Gastroesophageal sphincter (tissue), 4 donors: ENCODE measurements at regions not wholly inside any gene's neighbourhood (a gene's known extent, or its start where the extent isn't known, plus 50 kb on each side); places are given as distances from the start of the nearest gene placed in this dataset.

Experiments
- ATAC-seq: fragments of 150-250 bp; one replicate; pipeline ENCODE4 v1.9.1; 2016; ENCODE audit warnings: mild to moderate bottlenecking, moderate library complexity
- H3K27ac ChIP-seq, 4 donors: fragments of 200-600 bp; sonication (generic) in 3 of 4; 1 replicate in 3 of 4; 2 replicates in 1 of 4; pipeline ENCODE4 v1.5.1; 2016 to 2019
- H3K27me3 ChIP-seq: fragments of 200-600 bp; sonication (generic); one replicate; pipeline ENCODE4 v1.5.1; 2019
- H3K36me3 ChIP-seq, 2 donors: fragments of 200-600 bp; sonication (generic); one replicate each; pipeline ENCODE4 v1.5.1; 2019; ENCODE audit warnings: control low read depth in 1 of 2
- H3K4me1 ChIP-seq, 3 donors: fragments of 200-600 bp; sonication (generic); 1 replicate in 2 of 3; 2 replicates in 1 of 3; pipeline ENCODE4 v1.5.1; 2016 to 2019; ENCODE audit warnings: control low read depth in 2 of 3
- H3K4me3 ChIP-seq, 2 donors: fragments of 200-600 bp; sonication (generic); one replicate each; pipeline ENCODE4 v1.5.1; 2019; ENCODE audit warnings: mild to moderate bottlenecking in 1 of 2, moderate library complexity in 1 of 2
- H3K9me3 ChIP-seq, 3 donors: fragments of 200-600 bp; sonication (generic); one replicate each; pipeline ENCODE4 v1.5.1; 2017 to 2019; ENCODE audit warnings: control low read depth in 2 of 3
- EP300 ChIP-seq: sonication (generic); formaldehyde crosslinking; IDR thresholded peaks from one replicate; pipeline ENCODE4 v1.6.1; 2017; ENCODE audit warnings: antibody characterized with exemption, mild to moderate bottlenecking
- POLR2A ChIP-seq, 2 donors: fragments of 450-650 bp; IDR thresholded peaks; one replicate each; pipeline ENCODE4 v1.6.1; 2017; ENCODE audit warnings: antibody characterized with exemption in 2 of 2, mild to moderate bottlenecking in 2 of 2, moderate library complexity in 1 of 2
- POLR2AphosphoS5 ChIP-seq: sonication (generic); formaldehyde crosslinking; IDR thresholded peaks from one replicate; pipeline ENCODE4 v1.6.1; 2017; ENCODE audit warnings: antibody characterized with exemption
- WGBS, 2 donors: methylation state at CpG; one replicate each; pipeline ENCODE4 v1.1.5; 2018; ENCODE audit warnings: low coverage in 1 of 2; 5-methylcytosine and 5-hydroxymethylcytosine counted together
- TF ChIP-seq, protein P1 (sequence below), 4 experiments: fragments of 200-600 bp in 2 of 4; fragments of 450-650 bp in 2 of 4; sonication (generic) in 1 of 4; IDR thresholded peaks; one replicate each; pipeline ENCODE4 v1.5.1; 2017 to 2019; ENCODE audit warnings: antibody characterized with exemption in 4 of 4, mild to moderate bottlenecking in 2 of 4, moderate library complexity in 2 of 4

DNA sequence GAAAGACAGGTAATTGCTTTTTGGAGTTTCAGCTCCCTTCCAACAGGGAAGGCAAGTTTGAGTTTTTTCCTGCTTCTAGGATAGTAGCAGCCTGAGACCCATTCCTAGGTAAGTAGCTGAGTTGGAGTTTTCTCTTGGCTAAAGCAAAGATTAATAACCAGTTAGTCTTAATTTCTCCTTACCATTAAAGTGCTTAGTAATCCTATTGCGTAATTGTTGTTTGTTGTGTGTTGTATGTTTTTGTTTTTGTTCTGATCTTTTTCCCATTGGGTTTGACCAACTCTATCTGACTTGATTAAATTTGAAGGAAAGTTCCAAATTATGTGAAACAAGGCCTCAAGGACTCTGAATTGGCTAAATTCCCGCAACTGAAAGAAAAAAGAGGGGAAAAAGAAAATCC is 83.5 kb downstream of the TBX22 start:
- WGBS, 2 donors, result 80 to 88% methylated on average over 1 to 2 of the region's 2 CpGs
- no peaks in the 10 kb centered on the region for H3K27me3 ChIP-seq
- H3K4me3 ChIP-seq, result no peak overlapping the region
- H3K9me3 ChIP-seq, result no peaks in the 10 kb centered on the region
- H3K27ac ChIP-seq, result no peak overlapping the region
- H3K4me1 ChIP-seq, result no peaks in the 10 kb centered on the region
- TF ChIP-seq POLR2A (IDR thresholded peaks at IDR 0.05), result no peak
- no peak for TF ChIP-seq POLR2AphosphoS5
- TF ChIP-seq EP300, result no peak
- TF ChIP-seq, protein P1, sequence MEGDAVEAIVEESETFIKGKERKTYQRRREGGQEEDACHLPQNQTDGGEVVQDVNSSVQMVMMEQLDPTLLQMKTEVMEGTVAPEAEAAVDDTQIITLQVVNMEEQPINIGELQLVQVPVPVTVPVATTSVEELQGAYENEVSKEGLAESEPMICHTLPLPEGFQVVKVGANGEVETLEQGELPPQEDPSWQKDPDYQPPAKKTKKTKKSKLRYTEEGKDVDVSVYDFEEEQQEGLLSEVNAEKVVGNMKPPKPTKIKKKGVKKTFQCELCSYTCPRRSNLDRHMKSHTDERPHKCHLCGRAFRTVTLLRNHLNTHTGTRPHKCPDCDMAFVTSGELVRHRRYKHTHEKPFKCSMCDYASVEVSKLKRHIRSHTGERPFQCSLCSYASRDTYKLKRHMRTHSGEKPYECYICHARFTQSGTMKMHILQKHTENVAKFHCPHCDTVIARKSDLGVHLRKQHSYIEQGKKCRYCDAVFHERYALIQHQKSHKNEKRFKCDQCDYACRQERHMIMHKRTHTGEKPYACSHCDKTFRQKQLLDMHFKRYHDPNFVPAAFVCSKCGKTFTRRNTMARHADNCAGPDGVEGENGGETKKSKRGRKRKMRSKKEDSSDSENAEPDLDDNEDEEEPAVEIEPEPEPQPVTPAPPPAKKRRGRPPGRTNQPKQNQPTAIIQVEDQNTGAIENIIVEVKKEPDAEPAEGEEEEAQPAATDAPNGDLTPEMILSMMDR (IDR thresholded peaks at IDR 0.05), result no peak
- H3K36me3 ChIP-seq, result no peaks in the 10 kb centered on the region
- no peak for ATAC-seq

DNA sequence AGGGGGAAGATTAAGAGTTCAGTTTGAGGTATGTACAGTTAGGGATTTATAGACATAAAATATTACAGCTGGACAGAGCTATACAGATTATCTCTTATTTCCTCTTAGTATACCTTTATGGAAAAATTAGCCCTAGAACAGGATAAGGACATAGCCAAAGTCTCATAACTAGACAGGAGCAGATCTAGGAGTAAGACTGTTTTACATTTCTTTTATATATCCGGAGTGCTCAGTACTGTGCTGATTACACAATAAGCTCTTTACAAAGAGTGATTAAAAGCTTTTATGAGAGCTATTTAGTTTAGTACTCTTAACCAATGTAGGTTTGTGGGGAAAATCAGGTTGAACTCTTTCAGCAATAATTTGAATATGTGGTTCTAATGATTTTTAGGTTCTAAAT is 105.8 kb downstream of the TBX22 start:
- no peak overlapping the region for H3K27ac ChIP-seq
- no peaks in the 10 kb centered on the region for H3K36me3 ChIP-seq
- H3K9me3 ChIP-seq, result no peaks in the 10 kb centered on the region
- no peak for ATAC-seq
- H3K4me3 ChIP-seq, result no peak overlapping the region
- H3K27me3 ChIP-seq, result no peaks in the 10 kb centered on the region
- 75 to 80% methylated on average over 1 of the region's 1 CpG for WGBS, 2 donors
- no peaks in the 10 kb centered on the region for H3K4me1 ChIP-seq
- TF ChIP-seq, protein P1 (IDR thresholded peaks at IDR 0.05), result no peak
- no peak for TF ChIP-seq POLR2AphosphoS5

DNA sequence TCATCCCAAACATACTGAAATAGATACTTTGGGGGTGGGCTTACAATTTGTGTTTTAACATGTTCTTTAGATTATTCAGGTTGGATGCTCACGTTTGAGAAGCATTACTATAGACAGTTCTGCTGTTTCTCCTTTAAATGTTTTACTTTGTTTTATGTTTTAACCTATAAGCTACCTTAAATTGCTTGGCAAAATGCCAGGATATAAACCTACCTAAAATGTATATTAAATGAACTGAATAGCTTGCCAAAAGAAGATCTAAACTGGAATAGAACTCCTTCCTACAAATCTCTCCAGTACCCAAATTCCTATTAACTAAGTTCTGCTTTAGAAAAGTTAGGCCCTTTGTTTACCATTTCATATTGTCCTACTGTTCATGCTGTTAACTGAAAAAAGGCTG is 124.4 kb downstream of the TBX22 start:
- TF ChIP-seq, protein P1 (IDR thresholded peaks at IDR 0.05), result no peak
- TF ChIP-seq POLR2AphosphoS5 (no peak), EP300 (no peak), POLR2A (IDR thresholded peaks at IDR 0.05) (no peak)
- ATAC-seq, result no peak
- H3K9me3 ChIP-seq, result no peaks in the 10 kb centered on the region
- H3K4me3 ChIP-seq, result no peak overlapping the region
- no peaks in the 10 kb centered on the region for H3K4me1 ChIP-seq
- 40 to 43% methylated on average over 1 of the region's 1 CpG for WGBS, 2 donors
- no peaks in the 10 kb centered on the region for H3K36me3 ChIP-seq
- H3K27me3 ChIP-seq, result no peaks in the 10 kb centered on the region
- no peak overlapping the region for H3K27ac ChIP-seq

DNA sequence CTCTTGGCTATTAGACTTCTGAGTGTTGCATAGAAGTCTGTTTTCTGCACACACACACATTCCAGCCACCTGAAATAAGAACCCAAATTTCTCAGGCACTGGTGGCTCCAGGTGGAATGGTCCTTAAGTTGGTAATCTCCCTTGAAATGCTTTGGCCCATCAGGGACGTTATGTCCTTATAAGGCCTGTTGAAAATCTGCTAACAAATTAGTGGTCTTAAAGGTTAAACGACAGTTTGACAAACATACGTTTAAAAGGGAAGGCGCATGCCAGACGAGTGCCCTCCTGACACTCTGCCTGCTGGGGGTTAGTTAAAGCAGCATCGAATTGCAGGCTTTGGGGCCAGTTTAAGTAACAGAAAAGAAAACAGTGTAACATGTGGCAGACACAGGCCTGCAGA is 125.0 kb downstream of the TBX22 start:
- no peak overlapping the region for H3K4me3 ChIP-seq
- no peaks in the 10 kb centered on the region for H3K27me3 ChIP-seq
- no peaks in the 10 kb centered on the region for H3K9me3 ChIP-seq
- no peak for TF ChIP-seq POLR2A (IDR thresholded peaks at IDR 0.05)
- no peak for TF ChIP-seq EP300
- TF ChIP-seq POLR2AphosphoS5, result no peak
- TF ChIP-seq, protein P1 (IDR thresholded peaks at IDR 0.05), result no peak
- ATAC-seq, result no peak
- no peaks in the 10 kb centered on the region for H3K4me1 ChIP-seq
- no peak overlapping the region for H3K27ac ChIP-seq
- no peaks in the 10 kb centered on the region for H3K36me3 ChIP-seq
- WGBS, 2 donors, result 42 to 60% methylated on average over 1 to 6 of the region's 6 CpGs

DNA sequence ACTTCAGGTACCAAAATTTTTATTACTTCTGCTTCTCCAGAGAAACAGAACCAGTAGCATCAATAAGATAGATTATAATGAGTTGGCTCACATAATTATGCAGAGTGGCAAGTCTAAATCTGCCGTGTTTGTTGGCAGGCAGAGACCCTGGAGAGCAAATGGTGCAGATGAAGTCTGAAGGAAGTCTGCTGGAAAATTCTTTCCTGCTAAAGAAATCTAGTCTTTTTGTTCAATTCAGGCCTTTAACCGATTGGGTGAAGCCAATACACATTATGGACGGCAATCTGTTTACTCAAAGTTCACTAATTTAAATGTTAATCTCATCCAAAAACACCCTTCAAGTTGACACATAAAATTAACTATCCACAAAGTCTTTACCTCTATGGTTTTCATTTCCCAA is 156.0 kb downstream of the TBX22 start:
- no peak overlapping the region for H3K27ac ChIP-seq
- no peak overlapping the region for H3K4me3 ChIP-seq
- H3K36me3 ChIP-seq, result no peaks in the 10 kb centered on the region
- no peaks in the 10 kb centered on the region for H3K9me3 ChIP-seq
- ATAC-seq, result no peak
- no peaks in the 10 kb centered on the region for H3K27me3 ChIP-seq
- H3K4me1 ChIP-seq, result no peaks in the 10 kb centered on the region
- 41 to 51% methylated on average over 2 to 3 of the region's 3 CpGs for WGBS, 2 donors
- no peak for TF ChIP-seq POLR2AphosphoS5
- TF ChIP-seq, protein P1 (IDR thresholded peaks at IDR 0.05), result no peak
- TF ChIP-seq EP300, result no peak
- TF ChIP-seq POLR2A (IDR thresholded peaks at IDR 0.05), result no peak
